Liver (tissue), 8 donors: ENCODE measurements at regions not wholly inside any gene's neighbourhood (a gene's known extent, or its start where the extent isn't known, plus 50 kb on each side); places are given as distances from the start of the nearest gene placed in this dataset.

Source experiments
- DNase-seq: peaks from one replicate; pipeline ENCODE4 v3.0.0-alpha.2; 2017; ENCODE audit warnings: low spot score
- H3K27ac ChIP-seq, 2 donors: one replicate each; pipeline ENCODE4 v1.7.0; 2013; ENCODE audit warnings: inconsistent platforms in 2 of 2, low read length in 2 of 2, control low read depth in 1 of 2, low read depth in 1 of 2, mild to moderate bottlenecking in 1 of 2
- H3K27me3 ChIP-seq, 4 donors: one replicate each; pipeline versions ENCODE4 v1.6.1 to v1.7.0; 2013; ENCODE audit warnings: low read length in 3 of 4, inconsistent platforms in 1 of 4, mild to moderate bottlenecking in 1 of 4, moderate library complexity in 1 of 4; ENCODE audit not compliant: control insufficient read depth in 4 of 4, insufficient read depth in 4 of 4
- H3K36me3 ChIP-seq, 4 donors: one replicate each; pipeline versions ENCODE4 v1.6.1 to v1.7.0; 2013; ENCODE audit warnings: low read length in 3 of 4, mild to moderate bottlenecking in 3 of 4, low read depth in 1 of 4, moderate library complexity in 1 of 4; ENCODE audit not compliant: control insufficient read depth in 4 of 4, insufficient read depth in 3 of 4
- H3K4me1 ChIP-seq, 4 donors: one replicate each; pipeline versions ENCODE4 v1.6.1 to v1.7.0; 2013; ENCODE audit warnings: low read length in 3 of 4, mild to moderate bottlenecking in 3 of 4, moderate library complexity in 1 of 4; ENCODE audit not compliant: control insufficient read depth in 4 of 4, insufficient read depth in 4 of 4
- H3K4me3 ChIP-seq, 3 donors: one replicate each; pipeline versions ENCODE4 v1.6.1 to v1.7.0; 2013; ENCODE audit warnings: low read length in 3 of 3, control low read depth in 1 of 3, low read depth in 1 of 3, mild to moderate bottlenecking in 1 of 3
- H3K9ac ChIP-seq, 2 donors: one replicate each; pipeline ENCODE4 v1.7.0; 2013; ENCODE audit warnings: low read length in 2 of 2, mild to moderate bottlenecking in 2 of 2, moderate library complexity in 2 of 2, control low read depth in 1 of 2, low read depth in 1 of 2
- H3K9me3 ChIP-seq, 4 donors: one replicate each; pipeline versions ENCODE4 v1.6.1 to v1.7.0; 2013; ENCODE audit warnings: low read length in 3 of 4; ENCODE audit not compliant: control insufficient read depth in 4 of 4
- ATF3 ChIP-seq: IDR thresholded peaks from 2 replicates; pipeline ENCODE4 v1.6.1; 2016; ENCODE audit warnings: antibody characterized with exemption
- CTCF ChIP-seq: fragments of 150-350 bp; IDR thresholded peaks from 2 replicates; pipeline ENCODE4 v1.5.1; 2017; ENCODE audit warnings: improper control_type of control experiment, low read depth, low read length; ENCODE audit not compliant: missing input control
- EGR1 ChIP-seq, 2 donors: IDR thresholded peaks; 2 replicates each; pipeline ENCODE4 v1.6.1; 2016 to 2018; ENCODE audit warnings: antibody characterized with exemption in 2 of 2, low read depth in 2 of 2
- FOXA1 ChIP-seq: IDR thresholded peaks from 2 replicates; pipeline ENCODE4 v1.6.1; 2016; ENCODE audit warnings: antibody characterized with exemption
- FOXA2 ChIP-seq: IDR thresholded peaks from 2 replicates; pipeline ENCODE4 v1.6.1; 2016; ENCODE audit warnings: antibody characterized with exemption
- GABPA ChIP-seq, 2 donors: IDR thresholded peaks in 1 of 2; conservative IDR thresholded peaks in 1 of 2; 2 replicates each; pipeline ENCODE4 v1.6.1; 2016; ENCODE audit warnings: antibody characterized with exemption in 2 of 2, mild to moderate bottlenecking in 1 of 2, moderate library complexity in 1 of 2
- HNF4A ChIP-seq, 2 donors: conservative IDR thresholded peaks; 2 replicates each; pipeline ENCODE4 v1.6.1; 2016; ENCODE audit warnings: antibody characterized with exemption in 2 of 2, mild to moderate bottlenecking in 2 of 2
- HNF4G ChIP-seq: IDR thresholded peaks from 2 replicates; pipeline ENCODE4 v1.6.1; 2016; ENCODE audit warnings: antibody characterized with exemption
- JUND ChIP-seq, 2 donors: IDR thresholded peaks; 2 replicates each; pipeline ENCODE4 v1.6.1; 2016; ENCODE audit warnings: antibody characterized with exemption in 2 of 2
- MAX ChIP-seq: IDR thresholded peaks from 2 replicates; pipeline ENCODE4 v1.6.1; 2016; ENCODE audit warnings: antibody characterized with exemption
- NR2F2 ChIP-seq: IDR thresholded peaks from 2 replicates; pipeline ENCODE4 v1.6.1; 2016; ENCODE audit warnings: antibody characterized with exemption
- RAD21 ChIP-seq, 2 donors: IDR thresholded peaks; 2 replicates each; pipeline ENCODE4 v1.6.1; 2016; ENCODE audit warnings: antibody characterized with exemption in 2 of 2, mild to moderate bottlenecking in 2 of 2
- REST ChIP-seq: IDR thresholded peaks from 2 replicates; pipeline ENCODE4 v1.6.1; 2016; ENCODE audit warnings: antibody characterized with exemption, mild to moderate bottlenecking
- RXRA ChIP-seq, 2 donors: IDR thresholded peaks; 2 replicates each; pipeline ENCODE4 v1.6.1; 2017 to 2018; ENCODE audit warnings: antibody characterized with exemption in 2 of 2, mild to moderate bottlenecking in 1 of 2
- SP1 ChIP-seq: IDR thresholded peaks from 2 replicates; pipeline ENCODE4 v1.6.1; 2018; ENCODE audit warnings: antibody characterized with exemption, mild to moderate bottlenecking
- TAF1 ChIP-seq: conservative IDR thresholded peaks from 2 replicates; pipeline ENCODE4 v1.6.1; 2016; ENCODE audit warnings: antibody characterized with exemption, mild to moderate bottlenecking
- ZBTB33 ChIP-seq: IDR thresholded peaks from 2 replicates; pipeline ENCODE4 v1.6.1; 2016; ENCODE audit warnings: antibody characterized with exemption
- WGBS: extraction: QIAGEN DNeasy Blood & Tissue Kit; methylation state at CpG from one replicate; pipeline ENCODE4 v1.1.7; 2013; 5-methylcytosine and 5-hydroxymethylcytosine counted together
- donor health status: healthy.
- donor health status: healthy.
- donor health status: healthy.
- donor health status: healthy.
- donor health status: healthy.

- Histone ChIP-seq H3K27me3 (no peaks in the 10 kb centered on the region), H3K4me3 (no peak overlapping the region), H3K9ac (no peak overlapping the region), H3K4me1 (no peaks in the 10 kb centered on the region), H3K27ac (no peak overlapping the region), H3K36me3 (no peaks in the 10 kb centered on the region), H3K9me3 (peaks cover 0 to 2% (median 0%) of the 10 kb centered on the region in 4 donors)
- no peak for DNase-seq
- no peak for TF ChIP-seq SP1
- TF ChIP-seq RAD21 (IDR thresholded peaks at IDR 0.05) = no peak
- TF ChIP-seq HNF4A (conservative IDR thresholded peaks at IDR 0.05) = no peak
- no peak for TF ChIP-seq NR2F2
- TF ChIP-seq RXRA (IDR thresholded peaks at IDR 0.05) = no peak
- no peak for TF ChIP-seq REST
- TF ChIP-seq ATF3 = no peak
- TF ChIP-seq CTCF = no peak
- no peak for TF ChIP-seq MAX
- no peak for TF ChIP-seq TAF1
- no peak for TF ChIP-seq GABPA (IDR thresholded peaks at IDR 0.05 in 1 of 2, conservative IDR thresholded peaks at IDR 0.05 in 1 of 2)
- no peak for TF ChIP-seq EGR1 (IDR thresholded peaks at IDR 0.05; ENCODE audit: low read depth in 2 of 2)
- TF ChIP-seq ZBTB33 = no peak
Measured at GRCh38 chr11:30092518-30092917, 75.7 kb upstream of the KCNA4 start.

- Histone ChIP-seq H3K4me1 (no peaks in the 10 kb centered on the region), H3K27me3 (no peaks in the 10 kb centered on the region), H3K27ac (no peak overlapping the region), H3K9me3 (no peaks in the 10 kb centered on the region), H3K4me3 (no peak overlapping the region), H3K36me3 (no peaks in the 10 kb centered on the region), H3K9ac (no peak overlapping the region)
- TF ChIP-seq FOXA1 (no peak), ZBTB33 (no peak), EGR1 (IDR thresholded peaks at IDR 0.05; ENCODE audit: low read depth in 2 of 2) (no peak), SP1 (no peak), FOXA2 (no peak), RXRA (IDR thresholded peaks at IDR 0.05) (no peak), REST (no peak), JUND (IDR thresholded peaks at IDR 0.05) (no peak), RAD21 (IDR thresholded peaks at IDR 0.05) (no peak), TAF1 (no peak), HNF4G (no peak), GABPA (IDR thresholded peaks at IDR 0.05 in 1 of 2, conservative IDR thresholded peaks at IDR 0.05 in 1 of 2) (no peak)
- WGBS = 62% methylated on average over 1 of the region's 1 CpG
- no peak for DNase-seq
Measured at GRCh38 chr11:30100495-30100894, 83.7 kb upstream of the KCNA4 start.
